ENCODE measurements at regions not wholly inside any gene's neighbourhood (a gene's known extent, or its start where the extent isn't known, plus 50 kb on each side); places are given as distances from the start of the nearest gene placed in this dataset.
A peak's percentile ranks its signal among the peaks of the same experiment; 100 is the strongest.

DNA sequence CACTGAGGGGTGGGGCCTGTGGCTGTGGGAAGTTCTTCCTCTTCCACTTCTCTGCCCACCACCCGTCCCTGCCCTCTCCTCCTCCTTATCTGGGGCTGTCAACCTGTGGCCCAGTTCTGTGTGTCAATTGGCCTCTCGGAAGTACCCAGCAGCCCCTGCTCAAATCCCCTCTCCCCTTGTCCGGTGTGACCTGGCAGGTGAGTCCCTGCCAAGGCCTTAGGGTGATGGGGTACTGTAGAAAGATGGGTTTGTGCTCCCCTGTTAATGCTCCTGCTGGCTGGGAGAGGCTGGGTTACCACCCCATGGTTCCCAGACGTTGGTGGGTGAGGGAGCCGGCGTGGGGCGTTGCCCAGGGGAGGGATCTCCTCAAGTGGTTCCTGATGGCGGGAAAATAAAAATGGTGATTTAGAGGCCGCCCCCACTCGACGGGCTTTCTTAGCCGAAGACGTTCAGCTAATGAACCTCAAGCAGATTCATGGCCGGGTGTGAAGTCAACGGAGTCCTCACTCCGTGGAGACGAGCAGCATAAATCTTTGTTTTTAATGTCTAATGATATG, 141.2 kb downstream of the URI1 start:
- no peak for DNase-seq

DNA sequence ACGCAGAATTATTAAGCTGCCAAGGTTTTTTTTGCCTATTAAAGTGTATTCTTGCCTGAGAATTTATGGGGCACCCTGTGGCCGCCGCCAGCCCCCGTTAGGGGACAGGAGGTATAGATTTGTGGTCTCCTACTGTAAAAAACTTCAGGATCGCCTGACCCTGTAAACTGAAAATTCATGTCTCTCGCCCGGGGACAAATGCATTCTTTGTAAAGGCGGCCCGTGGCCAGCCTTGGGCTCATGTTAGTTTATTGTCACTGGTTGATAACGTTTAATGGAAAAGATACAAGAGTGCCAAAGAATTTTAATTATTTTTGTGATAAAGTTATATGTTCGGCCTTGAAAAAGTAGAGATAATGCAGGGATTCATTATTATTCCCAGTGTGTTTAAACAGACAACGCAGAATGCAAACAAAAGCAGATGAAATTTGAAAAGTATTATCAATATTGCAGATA, 141.7 kb downstream of the URI1 start:
- no peak for DNase-seq

DNA sequence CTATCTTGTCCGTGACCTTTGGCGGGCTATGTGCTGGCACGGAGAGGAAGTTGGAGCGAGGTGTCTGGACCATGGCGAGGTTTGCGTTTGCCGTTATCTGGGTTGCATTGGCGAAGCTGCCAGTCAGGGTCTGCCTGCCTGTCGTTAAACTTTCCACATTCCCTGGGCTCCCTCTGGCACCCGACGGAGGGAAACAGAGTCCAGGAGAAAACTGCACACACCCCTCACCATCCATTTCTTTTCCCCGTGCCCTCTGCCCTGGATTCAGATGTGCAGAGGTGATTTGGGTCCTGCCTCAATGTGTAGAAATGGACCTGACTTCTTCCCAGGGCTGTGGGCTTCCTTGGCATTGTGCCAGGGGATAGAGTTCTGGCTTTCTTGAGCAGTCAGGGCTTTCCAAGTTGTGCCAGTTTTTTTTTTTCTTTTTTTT, 142.4 kb downstream of the URI1 start:
- no peak for DNase-seq

DNA sequence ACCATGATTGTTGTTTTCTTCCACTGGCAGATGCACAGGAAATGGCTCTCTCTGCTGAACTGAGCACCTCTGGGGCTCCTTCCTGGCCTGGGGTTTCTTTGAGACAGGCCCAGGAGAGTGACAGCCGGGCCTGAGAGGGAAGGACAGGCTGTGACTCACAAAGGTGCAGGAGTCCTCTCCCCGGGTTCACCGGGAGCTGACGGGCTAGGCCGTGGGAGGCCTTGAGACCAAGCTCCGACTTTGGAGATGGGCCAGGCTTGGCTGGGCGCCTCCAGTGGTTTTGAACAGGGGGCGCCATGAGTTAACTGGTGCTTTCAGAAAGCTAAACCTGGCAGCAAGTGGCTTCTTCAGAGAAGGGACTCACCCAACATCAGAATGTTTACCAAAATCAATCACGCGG, 143.4 kb downstream of the URI1 start:
- DNase-seq = peak; percentile 6

DNA sequence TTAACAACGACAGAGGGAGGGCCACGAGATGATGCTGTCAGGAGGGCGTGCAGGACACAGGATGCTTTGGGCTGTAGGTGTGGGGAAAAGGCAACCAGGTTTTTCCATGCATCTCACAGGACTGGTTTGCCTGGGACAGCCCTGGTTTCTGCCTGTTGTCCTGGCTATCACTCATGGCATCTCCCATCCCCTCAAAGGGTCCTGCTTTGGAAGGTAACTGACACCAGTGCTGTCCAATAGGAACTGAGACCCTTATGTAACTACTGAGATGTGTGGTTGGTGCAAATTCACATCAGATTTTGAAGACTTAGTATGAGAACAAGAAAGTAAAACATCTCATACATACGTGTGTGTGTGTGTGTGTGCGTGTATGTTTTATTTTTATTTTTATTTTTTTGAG, 144.2 kb downstream of the URI1 start:
- DNase-seq = no peak

DNA sequence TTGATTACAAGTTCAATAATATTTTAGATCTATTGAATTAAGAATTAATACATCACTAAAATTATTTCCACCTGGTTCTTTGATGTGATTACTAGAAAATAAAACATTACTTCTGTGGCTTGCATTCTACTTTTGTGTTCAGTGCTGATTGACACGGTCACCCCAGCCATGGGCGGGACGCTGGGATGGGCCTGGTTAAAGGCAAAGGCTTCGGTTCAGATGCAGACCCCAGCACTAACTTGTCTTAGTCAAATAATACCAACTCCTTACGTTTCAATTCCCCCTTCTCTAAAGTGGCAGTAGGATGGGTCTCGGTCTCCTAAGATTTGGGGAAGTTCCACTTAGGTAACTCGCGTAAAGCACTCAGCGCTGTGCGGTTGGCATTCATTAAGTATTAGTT, 144.9 kb downstream of the URI1 start:
- no peak for DNase-seq

DNA sequence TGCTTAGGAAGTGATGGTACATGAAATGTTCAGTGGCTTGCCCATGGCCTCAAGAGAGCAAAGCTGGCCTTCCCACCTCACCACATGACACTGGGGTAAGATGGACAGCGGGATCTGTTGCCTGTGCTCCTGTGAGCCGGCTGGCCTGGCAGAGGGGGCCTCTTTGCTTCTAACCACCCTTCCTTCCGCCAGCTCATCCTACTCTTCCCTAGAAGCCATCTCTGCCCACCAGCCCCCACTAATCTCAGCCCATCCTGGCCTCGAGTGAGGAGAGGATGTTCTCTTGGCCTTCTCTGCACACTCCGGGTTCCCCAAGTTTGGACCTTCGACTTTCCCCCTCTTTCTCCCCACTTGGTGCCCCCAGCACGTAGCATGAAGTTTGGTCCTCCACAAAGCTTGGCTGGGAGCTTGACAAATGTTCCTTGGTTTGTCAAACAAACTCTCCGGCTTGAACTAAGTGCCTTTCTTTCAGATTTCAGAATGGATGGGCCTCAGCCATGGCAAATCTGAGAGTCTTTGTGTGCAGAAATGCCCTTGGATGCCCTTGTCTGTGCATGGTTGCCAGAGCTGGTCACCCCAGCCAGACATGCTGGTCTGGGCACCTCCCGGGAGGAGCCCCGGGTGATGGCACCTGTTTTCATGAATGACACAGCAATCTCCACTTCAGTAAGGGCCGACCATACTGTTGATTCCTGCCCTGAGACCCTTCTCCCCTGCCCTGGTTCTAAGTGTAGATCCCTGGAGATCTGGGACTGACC, 145.5 kb downstream of the URI1 start:
- DNase-seq = no peak

DNA sequence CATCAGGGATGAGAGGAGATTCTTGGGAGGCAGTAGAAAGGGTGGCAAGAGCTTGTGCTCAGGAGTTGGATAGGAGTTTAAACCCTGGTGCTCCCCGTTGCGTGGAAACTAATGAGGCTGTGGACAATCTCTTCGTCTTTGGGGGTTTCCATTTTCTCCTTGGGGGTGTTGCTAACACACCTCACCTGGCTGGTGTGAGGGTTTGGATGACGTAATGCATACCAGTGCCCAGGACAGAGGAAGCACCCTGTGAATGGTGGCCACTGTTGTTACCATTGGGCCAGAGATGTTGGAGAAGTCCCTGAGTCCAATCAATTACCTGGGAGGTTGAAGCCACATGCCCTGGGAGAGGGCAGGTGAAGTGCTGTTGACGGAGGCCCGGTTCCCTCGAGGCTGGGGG, 146.5 kb downstream of the URI1 start:
- no peak for DNase-seq

DNA sequence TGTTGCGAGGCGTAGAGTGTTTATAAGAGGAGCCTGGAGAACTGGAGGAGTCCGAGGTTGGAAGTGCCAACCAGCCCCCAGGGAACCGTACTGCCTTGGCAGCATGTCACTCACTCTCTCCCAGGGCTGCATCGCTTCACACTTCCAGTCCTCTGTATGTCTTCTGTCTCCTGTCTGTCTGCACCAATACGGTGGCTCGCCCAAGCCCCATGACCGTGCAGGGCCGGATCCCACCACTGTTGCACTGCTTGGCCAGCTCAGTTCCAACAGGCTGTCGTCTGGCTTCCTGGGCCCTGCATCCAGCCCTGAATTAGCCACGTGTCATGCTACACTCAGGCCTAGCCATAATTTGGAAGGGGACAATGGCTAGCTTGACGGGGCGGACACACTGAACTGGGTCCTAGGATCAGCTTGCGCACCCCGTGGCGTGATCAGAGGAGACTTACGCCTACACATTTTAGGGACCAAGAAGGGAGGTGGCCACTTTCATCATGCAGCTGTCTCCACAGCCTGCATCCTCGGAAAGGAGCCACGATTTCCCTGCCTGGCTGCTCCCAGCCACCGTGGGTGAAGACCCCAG, 147.1 kb downstream of the URI1 start:
- no peak for DNase-seq

DNA sequence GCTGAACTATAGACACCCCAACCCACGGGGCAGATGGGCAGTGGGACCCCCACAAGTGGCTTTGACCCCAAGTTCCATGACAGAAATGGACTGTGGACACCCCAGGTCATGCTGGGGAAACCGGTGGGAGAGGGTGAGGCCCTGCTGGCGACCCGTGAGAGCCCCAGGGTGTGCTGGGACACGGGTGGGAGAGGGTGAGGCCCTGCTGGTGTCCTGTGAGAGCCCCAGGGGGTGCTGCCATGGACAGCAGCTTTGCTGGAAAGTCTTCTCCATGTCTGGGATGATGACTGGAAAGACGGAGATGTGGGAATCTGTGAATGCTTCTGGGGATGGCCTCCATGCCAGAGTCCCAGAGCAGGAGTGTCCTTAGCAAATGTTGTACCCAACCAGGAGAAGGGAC, 148.4 kb downstream of the URI1 start:
- no peak for DNase-seq

DNA sequence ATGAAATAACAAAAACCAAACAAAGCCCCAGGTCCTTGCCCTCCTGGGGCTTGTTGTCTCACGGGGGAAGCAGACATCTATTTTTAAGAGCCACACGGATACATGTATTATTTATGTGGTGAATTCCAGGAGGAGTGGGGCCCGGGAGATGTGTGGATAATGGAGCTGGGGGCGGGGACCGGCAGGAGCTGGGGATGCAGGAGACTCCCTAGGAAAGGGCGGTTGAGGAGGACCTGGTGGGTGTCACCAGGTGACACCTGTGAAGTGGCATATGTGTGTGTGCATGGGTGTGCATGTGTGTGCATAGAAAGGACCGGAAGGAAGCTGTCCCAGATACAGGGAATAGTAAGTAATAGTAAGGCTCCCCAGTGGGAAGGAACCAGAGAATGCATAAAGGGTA, 148.9 kb downstream of the URI1 start:
- no peak for DNase-seq

DNA sequence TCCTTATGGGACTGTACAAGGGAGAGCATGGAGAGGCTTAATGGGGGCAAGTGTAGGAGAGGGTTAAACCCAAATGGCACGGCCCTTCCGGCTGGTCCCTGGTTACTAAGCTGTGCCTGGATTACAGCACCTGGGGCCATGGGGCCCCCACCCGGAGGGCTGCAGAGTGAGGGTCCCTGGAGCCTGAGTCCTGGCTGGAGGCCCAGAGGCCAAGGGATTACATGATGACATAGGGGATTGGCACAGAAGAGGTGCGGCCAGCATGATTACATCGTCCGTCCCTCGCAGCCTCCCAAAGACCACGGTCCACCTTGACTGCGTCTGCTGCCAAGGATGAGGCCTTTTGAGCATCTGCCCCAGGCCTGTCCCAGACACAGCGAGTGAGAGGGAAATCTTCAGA, 149.4 kb downstream of the URI1 start:
- no peak for DNase-seq

DNA sequence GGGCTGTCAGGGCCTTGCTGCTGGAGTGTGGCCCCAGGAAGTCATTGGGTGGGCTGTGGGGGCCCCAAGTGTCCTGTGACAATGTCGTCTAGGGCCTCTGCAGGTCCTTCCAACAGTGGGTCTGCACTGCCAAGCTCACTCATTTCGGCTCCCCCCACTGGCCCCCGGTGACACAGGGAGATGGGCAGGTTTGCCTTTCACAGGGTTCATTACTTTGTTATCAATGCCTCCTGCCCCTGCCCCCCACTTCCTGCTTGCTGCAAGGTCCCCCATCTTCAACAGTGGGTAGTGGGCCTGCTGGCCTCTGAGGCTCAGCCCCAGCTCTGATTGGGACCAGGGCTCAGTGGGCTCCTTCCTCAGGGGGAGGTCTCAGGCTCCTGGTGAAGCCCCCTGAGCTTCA, 149.8 kb downstream of the URI1 start:
- DNase-seq = no peak

DNA sequence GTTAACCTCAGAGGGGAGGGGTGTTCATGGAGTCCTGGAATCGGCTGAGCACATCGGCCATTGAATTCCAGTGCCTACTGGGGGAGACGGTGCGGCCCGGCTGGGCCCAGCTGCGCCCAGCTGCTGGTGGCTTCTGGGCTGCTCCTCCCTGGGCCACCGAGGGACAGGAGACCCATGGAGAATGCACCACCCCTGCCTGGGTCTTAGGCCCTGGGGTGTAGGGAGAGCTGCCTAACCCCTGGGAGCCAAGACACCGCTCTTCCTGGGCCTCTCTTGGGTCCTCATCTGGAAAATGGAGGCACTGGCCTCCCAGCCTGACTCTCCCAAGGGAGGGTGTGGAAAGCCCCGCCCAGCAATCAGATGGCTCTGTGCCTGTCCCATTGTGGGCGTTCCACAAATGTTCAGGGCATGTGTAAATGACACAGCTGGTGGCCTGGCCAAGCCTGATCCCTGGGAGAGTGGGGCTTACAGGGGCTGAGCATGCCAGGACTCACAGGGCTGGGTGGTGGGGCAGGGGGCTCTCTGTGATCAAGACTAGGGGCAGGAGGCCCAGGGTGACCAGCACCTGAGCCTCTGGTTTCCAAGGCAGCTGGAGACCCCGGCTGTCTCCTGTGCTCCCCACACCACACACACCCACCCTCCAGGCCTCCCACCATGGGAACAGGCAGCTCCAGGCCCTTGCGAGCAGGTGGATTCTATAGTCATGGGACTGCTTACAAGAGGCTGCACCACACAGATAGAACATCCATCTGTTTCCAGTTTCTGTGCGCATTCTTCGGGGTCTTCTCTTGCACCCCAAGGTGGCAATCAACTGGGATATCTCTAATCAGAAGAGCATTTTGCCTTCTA, 150.9 kb downstream of the URI1 start:
- no peak for DNase-seq

DNA sequence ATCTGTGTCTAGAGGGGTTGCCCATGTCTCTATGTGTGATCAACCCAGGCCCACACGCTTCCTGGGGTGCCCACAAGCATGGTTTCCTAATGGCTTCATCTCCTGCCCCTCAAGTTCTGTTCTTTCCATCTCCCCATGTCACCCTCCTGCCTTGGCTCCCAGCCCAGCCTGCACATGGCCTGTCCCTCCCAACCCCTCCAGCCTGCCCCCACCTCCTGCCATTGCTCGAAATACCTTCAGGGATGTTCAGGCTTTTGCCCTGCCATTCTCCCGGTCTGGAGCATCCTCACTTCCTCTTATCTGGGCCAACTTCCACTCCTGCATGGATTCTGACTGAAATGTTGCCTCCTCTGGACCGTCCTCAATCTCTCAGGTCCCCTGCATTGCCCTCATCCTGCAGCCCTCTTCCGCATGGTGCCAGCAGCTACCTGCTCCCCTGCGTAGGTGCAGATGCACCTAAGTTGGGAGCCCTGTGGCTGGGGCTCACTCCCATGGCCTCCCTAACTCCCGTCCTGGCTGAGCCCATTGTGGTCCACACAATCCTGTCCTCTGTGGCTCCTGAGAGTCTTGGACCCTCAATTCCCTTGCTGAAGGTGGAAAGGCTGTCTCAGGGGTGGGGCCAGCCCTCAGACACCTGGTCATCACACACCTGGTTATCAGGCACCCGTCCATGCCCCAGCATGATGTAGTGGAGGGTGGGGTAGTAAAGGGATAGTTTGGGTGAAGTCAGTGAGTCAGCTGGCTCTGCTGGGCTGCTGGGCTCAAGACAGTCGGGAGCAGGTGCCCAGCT, 152.1 kb downstream of the URI1 start:
- no peak for DNase-seq

DNA sequence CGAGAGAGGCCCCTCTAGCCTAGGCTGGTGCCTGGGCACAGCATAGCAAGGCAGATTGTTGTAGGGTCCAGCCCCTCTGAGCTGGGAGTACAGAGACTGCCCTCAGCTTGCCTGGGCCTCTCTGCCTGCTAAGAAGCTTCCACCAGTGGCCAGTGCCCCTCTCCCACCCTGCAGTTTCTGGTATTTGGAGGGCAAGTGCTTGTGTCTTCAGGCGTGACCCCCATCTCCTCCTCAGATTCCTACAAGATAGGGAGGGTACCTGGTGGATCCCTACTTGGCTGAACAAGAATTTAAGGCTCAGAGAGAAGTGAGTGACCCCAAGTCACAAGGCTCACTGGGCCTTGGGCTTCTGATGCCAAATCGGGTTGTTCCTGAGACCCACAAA, 152.7 kb downstream of the URI1 start:
- no peak for DNase-seq

DNA sequence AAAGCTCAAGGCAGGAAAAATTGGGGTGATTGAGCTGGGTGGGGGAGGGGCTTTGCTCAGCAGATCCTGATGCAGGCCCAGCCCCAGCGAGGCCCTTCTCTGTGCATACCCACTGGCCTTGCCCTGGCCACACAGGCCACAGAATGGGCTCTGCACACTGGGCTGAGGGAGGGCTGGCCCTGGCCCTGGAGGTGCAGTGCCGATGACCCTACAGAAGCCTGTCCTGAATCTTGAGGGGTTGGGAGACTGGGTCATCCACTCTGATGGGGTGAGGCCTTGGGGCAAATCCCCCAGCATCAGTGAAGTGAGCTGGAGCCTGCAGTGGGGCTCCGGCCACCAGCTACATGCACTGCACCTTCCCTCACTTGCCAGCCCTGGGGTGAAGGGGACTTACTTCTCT, 153.1 kb downstream of the URI1 start:
- DNase-seq = no peak

DNA sequence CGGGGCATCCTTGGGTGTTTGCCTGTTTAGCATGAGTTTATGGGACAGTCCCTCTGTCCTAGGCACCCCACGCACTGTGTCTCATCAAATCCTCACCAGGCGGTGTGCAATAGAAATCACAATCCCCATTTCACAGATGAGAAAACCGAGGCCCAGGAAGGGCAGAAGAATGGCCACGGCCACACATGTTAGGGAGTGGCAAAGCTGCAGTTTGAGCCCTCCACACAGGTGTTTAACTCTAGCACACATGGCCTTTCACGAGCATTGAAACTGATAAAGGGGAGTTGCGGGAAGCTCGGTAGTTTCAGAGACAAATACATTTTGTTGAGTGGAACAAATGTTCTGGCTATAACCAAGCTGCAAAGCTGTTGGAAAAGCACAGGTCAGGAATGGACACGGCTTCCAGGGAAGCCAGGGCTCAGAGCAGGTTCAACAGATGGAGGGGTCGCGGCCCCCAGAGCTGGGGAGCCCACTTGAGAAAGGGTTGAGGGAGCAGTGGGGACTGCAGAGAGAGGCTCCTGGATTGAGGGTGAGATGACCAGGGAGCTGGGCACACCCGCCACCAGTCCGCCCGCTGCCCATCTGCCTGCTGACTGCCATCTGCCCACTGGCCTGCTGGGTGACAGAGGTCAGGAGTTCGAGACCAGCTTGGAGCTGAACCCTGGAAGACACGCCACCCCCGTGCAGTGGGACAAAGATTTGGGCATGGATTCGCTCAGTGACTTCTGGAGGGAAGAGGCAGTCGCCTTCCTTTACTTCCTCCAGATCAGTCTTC, 154.7 kb downstream of the URI1 start:
- no peak for DNase-seq

DNA sequence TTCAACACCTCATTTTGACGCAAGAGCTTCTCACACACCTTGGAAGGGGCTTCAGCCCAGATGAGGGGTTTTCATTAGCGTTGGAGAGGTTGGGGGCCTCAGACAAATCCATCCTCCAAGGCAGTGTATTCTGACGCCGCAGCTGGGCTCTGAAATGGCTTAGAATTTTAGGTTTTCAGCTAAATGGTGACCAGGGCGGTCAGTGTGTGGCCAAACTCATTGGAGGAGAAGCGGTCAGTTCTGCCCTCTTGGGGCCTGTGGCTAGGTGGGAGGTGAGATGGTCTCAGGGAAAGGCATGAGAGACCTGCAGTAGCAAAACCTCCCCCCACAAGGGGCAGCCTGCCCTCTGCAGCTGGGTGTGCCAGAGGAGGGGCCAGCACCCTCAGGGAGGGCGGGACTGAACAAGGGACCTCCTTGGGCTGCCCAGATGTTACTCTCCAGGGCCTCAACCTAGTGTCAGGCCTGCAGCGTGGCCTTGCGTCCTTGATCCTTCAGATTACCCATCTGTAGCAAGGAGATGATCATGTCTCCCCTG, 155.8 kb downstream of the URI1 start:
- DNase-seq = no peak

DNA sequence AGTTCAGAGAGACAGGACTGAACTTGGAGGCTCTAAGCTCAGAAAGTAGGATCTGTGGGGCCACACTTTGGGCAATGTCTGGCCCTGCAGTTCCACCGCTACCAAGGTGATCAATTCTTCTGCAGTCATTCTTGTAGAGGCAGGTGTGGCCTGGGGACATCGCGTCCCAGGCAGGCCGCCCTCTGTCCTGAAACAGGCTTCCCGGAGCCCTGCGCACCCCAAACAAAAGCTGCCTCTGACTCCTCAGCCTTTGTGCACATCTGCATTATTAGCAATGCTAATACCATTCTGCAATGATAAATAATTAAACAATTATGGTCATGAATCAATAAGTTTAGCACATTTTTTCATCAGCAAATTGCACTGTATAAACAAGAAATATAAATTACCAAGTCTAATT, 160.2 kb downstream of the URI1 start:
- DNase-seq = no peak

DNA sequence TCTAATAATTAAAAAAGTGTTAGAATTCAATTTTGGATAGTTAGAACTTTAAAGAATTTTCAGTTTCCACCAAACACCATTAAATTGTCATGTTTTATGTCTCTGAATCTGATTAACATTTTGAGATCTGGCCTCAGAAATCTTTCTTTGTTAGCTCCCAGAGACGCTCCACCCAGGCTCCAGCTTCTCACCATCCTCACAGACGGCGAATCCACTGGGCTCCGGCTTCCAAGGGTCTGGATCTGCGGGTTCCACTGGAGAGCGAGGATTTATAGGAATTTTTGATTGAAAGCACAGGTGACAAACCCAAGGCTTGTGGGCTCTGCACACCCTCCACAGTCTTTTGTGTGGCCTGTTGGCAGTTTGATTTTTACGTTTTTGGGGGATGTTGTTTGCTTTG, 160.6 kb downstream of the URI1 start:
- DNase-seq = no peak

DNA sequence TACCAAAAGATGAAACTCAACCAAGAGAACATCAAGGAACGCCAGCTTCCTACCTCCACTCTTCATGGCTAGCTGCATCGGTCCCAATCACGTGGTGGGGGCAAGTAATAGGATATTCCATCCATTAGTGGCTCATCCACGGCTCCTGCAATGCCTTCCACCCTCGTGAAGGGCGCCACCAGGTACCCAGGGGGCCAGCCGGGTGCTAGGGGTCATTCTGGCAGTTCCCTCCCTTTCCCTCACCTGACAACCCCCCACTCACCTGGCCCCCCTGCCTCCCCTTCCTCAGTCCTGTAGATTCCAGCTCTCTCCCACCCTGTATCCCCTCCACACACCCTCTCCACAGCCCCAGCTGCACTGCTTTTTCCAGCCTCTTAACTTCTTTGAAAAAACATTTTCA, 161.9 kb downstream of the URI1 start:
- DNase-seq = no peak

All from hematopoietic multipotent progenitor cell treated with erythropoietin and hydrocortisone succinate and interleukin-3 and kit ligand, for 8 days (in vitro differentiated cells).